CD4-positive, CD25-positive, alpha-beta regulatory T cell (primary cell): ENCODE measurements at regions not wholly inside any gene's neighbourhood (a gene's known extent, or its start where the extent isn't known, plus 50 kb on each side); places are given as distances from the start of the nearest gene placed in this dataset.
"Not testable (repeated sequence)": the region's sequence is repeated elsewhere in the genome, so short reads cannot be mapped to it uniquely, and the experiment has no call there.

Experiments
- ATAC-seq, 2 donors: fragments of 150-1000 bp; cut with Tn5 transposase; one replicate each; pipeline ENCODE4 v1.10.0; 2021; ENCODE audit warnings: low read depth in 2 of 2, moderate number of reproducible peaks in 2 of 2, moderate library complexity in 1 of 2
- DNase-seq, 3 donors: peaks; one replicate each; pipeline versions ENCODE4 v3.0.0 to v3.0.0-alpha.2; 2012 to 2022; ENCODE audit warnings: mixed read lengths in 1 of 3
- H3K27ac ChIP-seq: one replicate; pipeline ENCODE4 v1.7.0; 2013; ENCODE audit warnings: mild to moderate bottlenecking, low read length; ENCODE audit not compliant: insufficient read depth, poor library complexity, severe bottlenecking
- H3K27me3 ChIP-seq: one replicate; pipeline ENCODE4 v1.7.0; 2013; ENCODE audit warnings: low read length; ENCODE audit not compliant: control insufficient read depth, insufficient read depth
- H3K36me3 ChIP-seq: one replicate; pipeline ENCODE4 v1.7.0; 2013; ENCODE audit warnings: mild to moderate bottlenecking, low read length, moderate library complexity; ENCODE audit not compliant: control insufficient read depth, insufficient read depth
- H3K4me1 ChIP-seq: 2 replicates; pipeline ENCODE4 v1.7.0; 2013; ENCODE audit warnings: mild to moderate bottlenecking, low read length; ENCODE audit not compliant: insufficient read depth, control insufficient read depth, poor library complexity, severe bottlenecking
- H3K4me3 ChIP-seq: one replicate; pipeline ENCODE4 v1.7.0; 2013; ENCODE audit warnings: low read depth, mild to moderate bottlenecking, low read length, moderate library complexity
- H3K9me3 ChIP-seq, 2 experiments: 1 replicate in 1 of 2; 2 replicates in 1 of 2; pipeline ENCODE4 v1.7.0; 2013; ENCODE audit warnings: low read length in 2 of 2, mild to moderate bottlenecking in 1 of 2, moderate library complexity in 1 of 2; ENCODE audit not compliant: control insufficient read depth in 2 of 2
- H3K27ac Mint-ChIP-seq, 3 donors: one replicate each; pipeline ENCODE4 v1.8.0; 2020 to 2022; ENCODE audit warnings: mild to moderate bottlenecking in 3 of 3, mixed read lengths in 3 of 3, moderate library complexity in 2 of 3
- H3K27me3 Mint-ChIP-seq: one replicate; pipeline ENCODE4 v1.8.0; 2022; ENCODE audit warnings: mild to moderate bottlenecking, mixed read lengths
- H3K36me3 Mint-ChIP-seq: one replicate; pipeline ENCODE4 v1.8.0; 2020; ENCODE audit warnings: mixed read lengths
- H3K4me1 Mint-ChIP-seq, 4 donors: one replicate each; pipeline ENCODE4 v1.8.0; 2020 to 2022; ENCODE audit warnings: mixed read lengths in 4 of 4, mild to moderate bottlenecking in 1 of 4
- H3K4me3 Mint-ChIP-seq, 4 donors: one replicate each; pipeline ENCODE4 v1.8.0; 2020 to 2022; ENCODE audit warnings: mild to moderate bottlenecking in 4 of 4, mixed read lengths in 4 of 4, moderate library complexity in 3 of 4
- H3K9me3 Mint-ChIP-seq, 7 donors: one replicate each; pipeline ENCODE4 v1.8.0; 2020 to 2022; ENCODE audit warnings: mixed read lengths in 7 of 7, mild to moderate bottlenecking in 3 of 7, moderate library complexity in 2 of 7

DNA sequence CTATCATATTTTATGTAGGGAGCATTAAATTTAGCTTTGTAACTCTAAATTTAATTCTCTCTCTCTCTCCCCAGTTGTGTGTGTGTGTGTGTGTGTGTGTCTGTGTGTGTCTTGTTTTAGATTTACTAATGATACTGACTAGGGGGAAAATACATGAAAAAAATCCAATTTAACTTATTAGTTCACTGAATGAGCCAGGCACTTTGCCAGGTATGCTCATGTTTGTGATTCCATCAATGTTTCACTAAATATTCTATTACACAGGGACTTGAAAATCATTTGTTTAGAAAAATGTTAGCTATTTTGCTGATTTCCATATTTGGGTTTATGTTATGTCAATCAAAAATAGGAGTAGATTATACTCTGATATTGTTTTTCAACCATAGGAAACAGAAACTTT lies 203.7 kb upstream of the ZNF804A start:
- Histone ChIP-seq H3K9me3 (no peaks in the 10 kb centered on the region), H3K36me3 (no peaks in the 10 kb centered on the region), H3K4me1 (no peaks in the 10 kb centered on the region), H3K4me3 (no peak overlapping the region), H3K27ac (no peak overlapping the region), H3K27me3 (no peaks in the 10 kb centered on the region)
- Mint-ChIP-seq H3K9me3 (peaks cover 0 to 11% (median 6%) of the 10 kb centered on the region in 7 donors), H3K36me3 (no peaks in the 10 kb centered on the region), H3K4me3 (no peak overlapping the region), H3K27me3 (no peaks in the 10 kb centered on the region), H3K27ac (no peak overlapping the region), H3K4me1 (no peaks in the 10 kb centered on the region)
- DNase-seq (no peak), ATAC-seq (no peak)

DNA sequence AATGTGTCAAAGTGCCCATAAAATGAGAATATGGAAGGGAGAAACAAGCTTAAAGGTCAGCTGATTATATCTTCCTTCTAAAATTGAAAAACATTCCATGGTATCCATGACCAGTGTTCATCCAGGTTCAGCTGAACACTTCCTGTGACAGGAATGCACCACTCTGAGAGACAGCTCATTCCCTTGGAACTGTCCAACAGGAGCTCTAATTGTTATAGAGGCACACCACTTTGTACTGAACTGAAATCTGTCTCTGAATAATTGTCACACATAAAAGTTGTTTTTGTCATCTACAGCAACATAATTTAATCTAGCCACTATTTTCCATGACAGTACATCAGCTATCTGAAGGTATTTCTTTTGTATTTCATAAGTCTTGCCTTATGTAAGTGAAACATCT lies 195.9 kb upstream of the ZNF804A start:
- Histone ChIP-seq H3K4me3 (no peak overlapping the region), H3K9me3 (peaks cover 0 to 5% of the 10 kb centered on the region in 2 experiments), H3K27ac (no peak overlapping the region), H3K27me3 (no peaks in the 10 kb centered on the region), H3K36me3 (no peaks in the 10 kb centered on the region), H3K4me1 (no peaks in the 10 kb centered on the region)
- peaks cover 0 to 18% (median 1%) of the 10 kb centered on the region in 7 donors for H3K9me3 Mint-ChIP-seq
- H3K36me3 Mint-ChIP-seq: no peaks in the 10 kb centered on the region
- no peaks in the 10 kb centered on the region for H3K27me3 Mint-ChIP-seq
- no peak overlapping the region for H3K27ac Mint-ChIP-seq
- DNase-seq (no peak), ATAC-seq (no peak)
- no peak overlapping the region for H3K4me3 Mint-ChIP-seq
- H3K4me1 Mint-ChIP-seq: no peaks in the 10 kb centered on the region

DNA sequence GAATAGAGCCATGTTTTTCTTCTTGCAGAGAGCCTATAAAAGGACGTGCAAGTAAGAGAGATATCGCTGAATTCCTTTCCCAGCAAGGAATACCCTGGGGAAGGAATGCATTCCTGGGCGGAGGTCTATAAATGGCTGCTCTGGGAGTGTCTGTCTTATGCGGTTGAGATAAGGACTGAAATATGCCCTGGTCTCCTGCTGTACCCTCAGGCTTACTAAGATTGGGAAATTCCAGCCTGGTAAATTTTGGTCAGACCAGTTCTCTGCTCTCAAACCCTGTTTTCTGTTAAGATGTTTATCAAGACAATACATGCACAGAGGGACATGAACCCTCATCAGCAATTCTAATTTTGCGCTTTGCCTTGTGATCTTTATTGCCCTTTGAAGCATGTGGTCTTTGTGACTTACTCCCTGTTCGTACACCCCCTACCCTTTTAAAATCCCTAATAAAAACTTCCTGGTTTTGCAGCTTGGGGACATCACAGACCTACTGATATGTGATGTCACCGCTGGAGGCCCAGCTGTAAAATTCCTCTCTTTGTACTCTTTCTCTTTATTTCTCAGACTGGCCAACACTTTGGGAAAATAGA lies 191.2 kb upstream of the ZNF804A start:
- H3K9me3 Mint-ChIP-seq: peaks cover 0 to 23% (median 3%) of the 10 kb centered on the region in 7 donors
- not testable (repeated sequence) for H3K4me3 Mint-ChIP-seq, H3K27ac ChIP-seq, H3K36me3 ChIP-seq, H3K9me3 ChIP-seq, H3K27me3 ChIP-seq, H3K27ac Mint-ChIP-seq, H3K4me1 Mint-ChIP-seq, H3K27me3 Mint-ChIP-seq, DNase-seq, H3K4me1 ChIP-seq, ATAC-seq, H3K36me3 Mint-ChIP-seq, H3K4me3 ChIP-seq

DNA sequence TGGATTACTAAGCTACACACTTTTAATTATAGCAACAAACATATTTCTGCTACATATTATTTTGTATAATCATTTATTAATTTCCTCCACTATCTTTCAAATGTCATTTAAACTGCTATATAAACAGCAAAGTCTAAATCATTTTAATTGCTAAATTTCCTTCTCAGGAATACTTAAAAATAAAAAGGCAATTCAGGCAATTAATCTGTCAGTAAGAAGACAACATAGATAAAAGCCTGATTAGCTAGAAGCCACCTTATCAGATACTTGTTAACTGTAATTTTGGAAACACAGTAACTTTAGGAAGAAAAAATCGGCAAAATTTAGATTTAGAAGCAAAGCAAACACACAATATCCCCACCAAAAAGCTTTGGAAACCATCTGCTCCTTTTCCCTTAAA lies 188.2 kb upstream of the ZNF804A start:
- no peak overlapping the region for H3K27ac Mint-ChIP-seq
- no peak for DNase-seq
- Histone ChIP-seq H3K4me1 (no peaks in the 10 kb centered on the region), H3K27ac (no peak overlapping the region), H3K36me3 (no peaks in the 10 kb centered on the region), H3K9me3 (peaks cover 0 to 1% of the 10 kb centered on the region in 2 experiments), H3K4me3 (no peak overlapping the region), H3K27me3 (no peaks in the 10 kb centered on the region)
- H3K27me3 Mint-ChIP-seq: no peaks in the 10 kb centered on the region
- ATAC-seq: no peak
- no peaks in the 10 kb centered on the region for H3K4me1 Mint-ChIP-seq
- H3K9me3 Mint-ChIP-seq: peaks cover 0 to 27% (median 3%) of the 10 kb centered on the region in 7 donors
- no peaks in the 10 kb centered on the region for H3K36me3 Mint-ChIP-seq
- no peak overlapping the region for H3K4me3 Mint-ChIP-seq

DNA sequence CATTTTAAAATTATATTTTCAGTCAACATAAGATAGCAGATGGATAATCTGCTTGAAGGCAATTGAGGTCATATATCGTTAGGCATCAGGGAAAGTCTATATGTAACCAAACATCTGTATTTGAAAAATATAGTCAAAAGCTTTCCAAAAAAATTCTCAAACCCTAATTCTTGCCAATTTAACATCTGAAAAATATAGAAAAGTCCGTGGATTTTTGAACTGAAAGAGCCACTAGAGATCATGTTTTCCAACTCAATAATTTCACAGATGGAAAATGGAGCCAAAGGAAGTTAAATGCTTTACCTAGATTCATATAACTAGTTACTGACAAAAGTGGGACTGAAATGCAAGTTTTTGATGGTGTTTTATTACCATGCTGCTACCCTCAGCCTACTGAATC lies 185.1 kb upstream of the ZNF804A start:
- ATAC-seq (no peak), DNase-seq (no peak)
- Mint-ChIP-seq H3K27me3 (no peaks in the 10 kb centered on the region), H3K36me3 (no peaks in the 10 kb centered on the region), H3K27ac (no peak overlapping the region), H3K4me3 (no peak overlapping the region), H3K4me1 (no peaks in the 10 kb centered on the region), H3K9me3 (peaks cover 0 to 9% (median 2%) of the 10 kb centered on the region in 7 donors)
- H3K27ac ChIP-seq: no peak overlapping the region
- no peak overlapping the region for H3K4me3 ChIP-seq
- no peaks in the 10 kb centered on the region for H3K27me3 ChIP-seq
- H3K9me3 ChIP-seq: no peaks in the 10 kb centered on the region
- no peaks in the 10 kb centered on the region for H3K4me1 ChIP-seq
- H3K36me3 ChIP-seq: no peaks in the 10 kb centered on the region

DNA sequence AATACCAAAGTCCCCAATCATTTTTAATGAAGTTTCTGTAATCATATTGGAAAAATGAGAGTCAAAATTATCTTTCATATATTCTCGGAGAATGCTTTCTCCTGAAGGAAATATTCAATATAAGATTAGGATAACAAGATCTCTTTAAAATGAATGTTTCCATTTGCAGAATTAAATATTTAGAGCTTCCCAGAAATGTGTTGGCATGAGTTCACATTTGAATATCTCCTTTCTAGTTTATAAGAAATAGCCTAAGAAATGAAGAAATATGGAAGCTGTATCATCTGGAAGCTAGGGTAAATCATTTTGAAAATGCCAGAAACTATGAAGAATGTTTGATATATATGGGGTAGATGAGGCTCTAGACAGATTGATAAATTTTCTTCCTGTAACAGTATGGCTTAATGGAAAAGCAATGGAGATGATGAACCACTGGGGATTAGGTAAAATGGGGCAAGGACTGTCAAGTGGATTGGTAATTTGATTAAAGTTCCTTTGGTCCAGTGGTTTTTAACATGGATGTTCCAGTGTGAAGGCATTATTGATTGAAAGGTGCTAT lies 184.6 kb upstream of the ZNF804A start:
- H3K9me3 Mint-ChIP-seq: peaks cover 0 to 8% (median 2%) of the 10 kb centered on the region in 7 donors
- DNase-seq (no peak), ATAC-seq (no peak)
- Histone ChIP-seq H3K27me3 (no peaks in the 10 kb centered on the region), H3K27ac (no peak overlapping the region), H3K9me3 (no peaks in the 10 kb centered on the region), H3K36me3 (no peaks in the 10 kb centered on the region), H3K4me1 (no peaks in the 10 kb centered on the region), H3K4me3 (no peak overlapping the region)
- H3K36me3 Mint-ChIP-seq: no peaks in the 10 kb centered on the region
- H3K27ac Mint-ChIP-seq: no peak overlapping the region
- no peak overlapping the region for H3K4me3 Mint-ChIP-seq
- no peaks in the 10 kb centered on the region for H3K27me3 Mint-ChIP-seq
- H3K4me1 Mint-ChIP-seq: no peaks in the 10 kb centered on the region

DNA sequence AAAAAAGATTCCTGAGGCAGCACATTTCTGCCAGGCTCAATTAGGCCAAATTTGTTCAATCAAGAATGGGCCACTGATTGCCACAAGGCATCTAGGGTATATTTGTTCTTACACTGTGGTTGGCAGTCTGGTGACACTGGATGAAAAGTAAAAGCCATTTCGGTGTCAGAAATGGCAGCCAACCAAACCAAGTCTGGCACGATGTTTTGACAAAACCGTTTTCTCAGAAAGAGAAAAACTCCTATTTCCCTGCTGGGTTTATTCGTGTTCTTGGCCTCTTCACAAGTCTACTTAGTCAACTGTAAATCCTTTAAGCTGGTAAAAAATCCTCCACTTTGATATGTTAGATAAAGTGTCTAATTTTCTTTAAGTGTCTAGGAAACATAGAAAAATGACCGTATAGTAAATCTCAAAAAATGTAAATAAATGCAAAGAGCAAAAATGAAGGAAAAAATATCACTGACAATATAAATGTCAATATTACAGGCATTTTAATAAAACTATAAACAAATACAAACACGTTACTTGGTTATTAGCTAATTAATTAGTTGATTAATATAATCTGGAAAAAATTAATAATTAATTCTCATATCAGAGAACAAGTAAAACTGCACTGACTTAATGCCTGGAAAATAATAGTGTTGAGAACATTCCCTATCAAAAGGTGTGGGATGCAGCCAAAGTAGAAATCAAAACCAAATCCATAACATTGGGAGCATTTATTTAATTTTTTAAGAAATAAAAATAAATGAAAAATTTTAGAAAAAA lies 182.0 kb upstream of the ZNF804A start:
- ATAC-seq (no peak), DNase-seq (no peak)
- no peaks in the 10 kb centered on the region for H3K27me3 ChIP-seq
- no peaks in the 10 kb centered on the region for H3K4me1 Mint-ChIP-seq
- H3K4me3 ChIP-seq: no peak overlapping the region
- no peak overlapping the region for H3K4me3 Mint-ChIP-seq
- H3K9me3 ChIP-seq: no peaks in the 10 kb centered on the region
- H3K36me3 Mint-ChIP-seq: no peaks in the 10 kb centered on the region
- H3K36me3 ChIP-seq: no peaks in the 10 kb centered on the region
- no peaks in the 10 kb centered on the region for H3K4me1 ChIP-seq
- H3K27me3 Mint-ChIP-seq: no peaks in the 10 kb centered on the region
- no peak overlapping the region for H3K27ac ChIP-seq
- H3K9me3 Mint-ChIP-seq: peaks cover 0 to 16% (median 2%) of the 10 kb centered on the region in 7 donors
- no peak overlapping the region for H3K27ac Mint-ChIP-seq

DNA sequence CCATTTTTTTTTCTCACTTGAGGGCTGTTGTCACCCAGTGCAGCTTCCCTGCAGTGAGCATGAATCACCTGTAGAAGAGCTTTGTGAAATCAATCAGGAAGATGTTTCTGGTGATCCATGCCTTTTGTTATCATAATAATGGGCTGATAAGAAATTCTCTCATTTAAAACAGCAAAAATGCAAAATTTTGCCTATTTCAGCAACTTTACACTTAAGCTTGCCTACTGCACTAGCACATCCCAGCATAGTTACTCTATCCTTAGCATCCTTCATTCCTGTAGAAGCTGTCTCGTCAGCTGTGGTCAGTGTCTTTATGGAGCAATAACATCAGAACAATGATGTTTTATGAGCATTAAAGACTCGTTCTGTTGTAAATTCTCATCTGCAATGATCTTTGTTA lies 178.6 kb upstream of the ZNF804A start:
- Histone ChIP-seq H3K4me1 (no peaks in the 10 kb centered on the region), H3K36me3 (no peaks in the 10 kb centered on the region), H3K4me3 (no peak overlapping the region), H3K27ac (no peak overlapping the region), H3K27me3 (no peaks in the 10 kb centered on the region), H3K9me3 (peaks cover 0 to 2% of the 10 kb centered on the region in 2 experiments)
- Mint-ChIP-seq H3K27me3 (no peaks in the 10 kb centered on the region), H3K9me3 (peaks cover 0 to 18% (median 4%) of the 10 kb centered on the region in 7 donors), H3K4me1 (no peaks in the 10 kb centered on the region), H3K36me3 (no peaks in the 10 kb centered on the region), H3K27ac (no peak overlapping the region), H3K4me3 (no peak overlapping the region)
- ATAC-seq (no peak), DNase-seq (no peak)
